ENCODE measurements at regions not wholly inside any gene's neighbourhood (a gene's known extent, or its start where the extent isn't known, plus 50 kb on each side); places are given as distances from the start of the nearest gene placed in this dataset.

DNA sequence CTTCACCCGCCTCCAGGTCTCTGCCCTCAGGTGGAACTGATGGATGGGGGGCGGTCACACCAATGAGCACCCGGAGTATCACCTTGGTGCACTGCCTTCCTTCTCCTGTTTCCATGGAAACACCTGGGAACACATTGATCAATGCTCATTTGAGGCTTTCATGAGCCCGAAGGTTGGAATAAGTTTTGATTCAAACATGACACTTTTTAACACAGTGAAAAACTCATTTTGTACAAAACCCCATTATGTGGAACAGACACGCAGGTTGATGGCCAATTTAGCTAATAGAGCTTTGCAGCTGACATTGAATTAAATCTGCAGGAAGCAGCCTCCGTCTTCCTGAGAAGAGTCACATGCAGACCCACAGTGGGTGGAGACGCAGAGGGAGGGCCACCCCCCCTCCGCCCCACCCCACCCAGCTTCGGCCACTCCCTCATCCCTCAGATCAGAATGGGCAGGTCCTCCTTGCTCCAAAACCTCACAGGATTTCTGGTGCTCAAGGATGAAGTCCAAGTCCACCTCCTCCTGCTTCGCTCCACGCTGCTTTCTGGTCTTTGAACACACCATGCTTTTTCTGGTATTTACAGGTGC is 96.0 kb upstream of the MYCN start:
- TF ChIP-seq POLR2AphosphoS5 (IDR thresholded peaks at IDR 0.05) (no peak), EP300 (IDR thresholded peaks at IDR 0.05) (no peak), POLR2A (IDR thresholded peaks at IDR 0.05) (no peak)
- TF ChIP-seq, protein P1, sequence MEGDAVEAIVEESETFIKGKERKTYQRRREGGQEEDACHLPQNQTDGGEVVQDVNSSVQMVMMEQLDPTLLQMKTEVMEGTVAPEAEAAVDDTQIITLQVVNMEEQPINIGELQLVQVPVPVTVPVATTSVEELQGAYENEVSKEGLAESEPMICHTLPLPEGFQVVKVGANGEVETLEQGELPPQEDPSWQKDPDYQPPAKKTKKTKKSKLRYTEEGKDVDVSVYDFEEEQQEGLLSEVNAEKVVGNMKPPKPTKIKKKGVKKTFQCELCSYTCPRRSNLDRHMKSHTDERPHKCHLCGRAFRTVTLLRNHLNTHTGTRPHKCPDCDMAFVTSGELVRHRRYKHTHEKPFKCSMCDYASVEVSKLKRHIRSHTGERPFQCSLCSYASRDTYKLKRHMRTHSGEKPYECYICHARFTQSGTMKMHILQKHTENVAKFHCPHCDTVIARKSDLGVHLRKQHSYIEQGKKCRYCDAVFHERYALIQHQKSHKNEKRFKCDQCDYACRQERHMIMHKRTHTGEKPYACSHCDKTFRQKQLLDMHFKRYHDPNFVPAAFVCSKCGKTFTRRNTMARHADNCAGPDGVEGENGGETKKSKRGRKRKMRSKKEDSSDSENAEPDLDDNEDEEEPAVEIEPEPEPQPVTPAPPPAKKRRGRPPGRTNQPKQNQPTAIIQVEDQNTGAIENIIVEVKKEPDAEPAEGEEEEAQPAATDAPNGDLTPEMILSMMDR (IDR thresholded peaks at IDR 0.05) = no peak
- WGBS, 2 donors = 59 to 60% methylated on average over 10 to 11 of the region's 11 CpGs
- H3K27me3 ChIP-seq = no peaks in the 10 kb centered on the region

DNA sequence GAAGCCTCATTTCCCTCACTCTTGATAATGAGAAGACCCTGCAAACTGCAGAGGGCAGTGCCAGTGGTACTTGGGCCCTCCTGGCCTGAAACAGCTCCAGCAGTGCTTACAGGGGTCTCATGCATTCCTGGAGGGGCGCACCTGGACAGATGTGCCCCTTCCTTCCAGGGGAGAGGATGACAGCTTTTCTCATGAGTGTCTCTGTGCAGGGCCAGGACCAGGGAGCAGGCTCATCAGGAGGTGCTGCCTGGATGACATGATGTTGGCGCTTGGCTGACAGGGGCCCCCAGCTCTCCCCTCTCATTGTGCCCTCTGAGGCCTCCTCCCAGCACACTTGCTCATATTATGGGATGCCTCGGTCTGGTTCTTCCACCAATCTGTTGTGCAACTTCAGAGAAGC is 95.1 kb upstream of the MYCN start:
- ATAC-seq (ENCODE audit: low FRiP score in 2 of 2) (no peak), DNase-seq (no peak)
- Histone ChIP-seq H3K36me3 (no peaks in the 10 kb centered on the region), H3K4me3 (no peak overlapping the region), H3K9me3 (no peaks in the 10 kb centered on the region), H3K4me1 (no peaks in the 10 kb centered on the region), H3K27ac (no peak overlapping the region), H3K27me3 (no peaks in the 10 kb centered on the region)
- WGBS, 2 donors = 67 to 89% methylated on average over 3 of the region's 3 CpGs
- TF ChIP-seq, protein P1 (IDR thresholded peaks at IDR 0.05) = no peak
- TF ChIP-seq POLR2AphosphoS5 (IDR thresholded peaks at IDR 0.05) (no peak), POLR2A (IDR thresholded peaks at IDR 0.05) (no peak), EP300 (IDR thresholded peaks at IDR 0.05) (no peak)

More for the DNA sequence above, 96.0 kb upstream of the MYCN start:
- Histone ChIP-seq H3K9me3 (no peaks in the 10 kb centered on the region), H3K4me1 (no peaks in the 10 kb centered on the region), H3K27ac (no peak overlapping the region), H3K36me3 (no peaks in the 10 kb centered on the region), H3K4me3 (no peak overlapping the region)
- ATAC-seq (ENCODE audit: low FRiP score in 2 of 2) (no peak), DNase-seq (no peak)

DNA sequence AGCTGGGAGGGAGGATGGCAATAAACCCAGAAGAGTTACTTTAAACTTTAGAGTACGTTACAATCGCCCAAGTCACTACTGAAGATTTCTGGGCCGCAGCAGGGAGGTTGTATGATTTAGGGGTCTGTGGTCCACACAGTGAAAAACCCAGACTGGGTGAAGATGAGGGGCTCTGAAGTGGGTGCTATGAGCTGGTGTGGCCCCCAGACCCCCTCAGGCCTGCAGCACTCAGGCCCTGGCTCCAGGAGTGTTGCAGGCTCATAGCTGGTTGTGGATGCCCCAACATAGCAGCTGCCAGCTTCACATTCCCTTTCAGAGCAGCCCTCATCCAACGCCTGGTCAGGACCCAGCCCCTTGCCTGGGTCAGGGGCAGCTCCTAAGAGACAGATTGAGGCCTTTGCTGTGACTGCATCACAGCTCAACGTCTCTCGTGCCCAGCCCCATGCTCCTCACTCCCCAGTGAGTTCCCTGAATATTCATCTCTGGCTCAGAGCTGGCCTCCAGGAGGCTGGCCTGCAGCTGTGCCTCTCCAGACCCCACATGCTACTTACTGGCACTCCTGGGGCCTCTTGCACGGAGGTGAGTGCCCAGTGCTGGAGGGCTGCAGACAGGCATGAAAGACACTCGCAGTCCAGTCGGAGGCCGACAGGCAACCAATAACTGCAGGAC is 94.5 kb upstream of the MYCN start:
- Histone ChIP-seq H3K4me3 (no peak overlapping the region), H3K27me3 (no peaks in the 10 kb centered on the region), H3K36me3 (no peaks in the 10 kb centered on the region), H3K4me1 (no peaks in the 10 kb centered on the region), H3K9me3 (no peaks in the 10 kb centered on the region), H3K27ac (no peak overlapping the region)
- no peak for DNase-seq
- TF ChIP-seq EP300 (IDR thresholded peaks at IDR 0.05) (no peak), POLR2AphosphoS5 (IDR thresholded peaks at IDR 0.05) (no peak)
- TF ChIP-seq, protein P1 (IDR thresholded peaks at IDR 0.05) = no peak
- ATAC-seq (ENCODE audit: low FRiP score in 2 of 2) = no peak
- 93% methylated on average over 7 to 10 of the region's 10 CpGs for WGBS, 2 donors

DNA sequence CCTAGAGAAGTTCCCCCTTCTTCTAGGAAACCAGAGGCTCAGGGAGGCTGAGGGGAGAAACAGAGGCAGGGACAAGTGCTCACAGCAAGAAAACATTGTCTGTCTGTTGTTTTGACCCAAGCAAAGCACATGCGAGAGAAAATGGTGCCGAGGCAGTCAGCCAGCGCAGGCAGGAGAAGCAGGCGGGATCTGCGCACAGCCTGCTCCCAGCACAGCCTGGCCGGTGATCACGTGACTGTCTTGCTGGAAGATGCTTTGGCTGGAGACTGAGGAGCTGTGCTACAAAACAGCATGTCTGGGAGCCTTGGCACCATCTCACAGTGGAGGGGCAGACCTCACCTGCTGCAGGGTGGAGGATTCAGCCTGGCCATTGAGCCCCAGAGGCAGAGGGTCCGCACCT is 93.7 kb upstream of the MYCN start:
- H3K27ac ChIP-seq = no peak overlapping the region
- no peaks in the 10 kb centered on the region for H3K4me1 ChIP-seq
- 97 to 100% methylated on average over 5 to 8 of the region's 8 CpGs for WGBS, 2 donors
- TF ChIP-seq EP300 (IDR thresholded peaks at IDR 0.05) = no peak
- TF ChIP-seq, protein P1 (IDR thresholded peaks at IDR 0.05) = no peak
- no peak for TF ChIP-seq POLR2A (IDR thresholded peaks at IDR 0.05)
- TF ChIP-seq POLR2AphosphoS5 (IDR thresholded peaks at IDR 0.05) = no peak
- H3K9me3 ChIP-seq = no peaks in the 10 kb centered on the region
- no peaks in the 10 kb centered on the region for H3K27me3 ChIP-seq
- H3K36me3 ChIP-seq = no peaks in the 10 kb centered on the region
- ATAC-seq (ENCODE audit: low FRiP score in 2 of 2) (no peak), DNase-seq (peak in 1 of 2 donors; percentile 41)
- no peak overlapping the region for H3K4me3 ChIP-seq

DNA sequence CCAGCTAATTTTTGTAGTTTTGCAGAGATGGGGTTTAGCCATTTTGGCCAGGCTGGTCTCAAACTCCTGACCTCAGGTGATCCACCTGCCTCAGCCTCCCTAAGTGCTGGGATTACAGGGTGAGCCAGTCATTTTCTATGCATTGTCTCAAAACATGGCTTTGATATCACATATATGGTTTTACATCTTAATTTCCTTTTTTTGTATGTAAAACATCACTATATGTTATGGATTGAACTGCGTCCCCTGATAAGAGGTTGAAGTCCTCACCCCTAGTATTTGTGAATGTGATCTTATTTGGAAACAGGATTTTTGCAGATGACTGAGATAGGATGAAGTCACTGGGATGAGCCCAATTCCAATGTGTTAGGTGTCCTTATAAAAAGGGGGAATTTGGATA is 89.8 kb upstream of the MYCN start:
- DNase-seq (no peak), ATAC-seq (ENCODE audit: low FRiP score in 2 of 2) (no peak)
- no peaks in the 10 kb centered on the region for H3K27me3 ChIP-seq
- no peaks in the 10 kb centered on the region for H3K9me3 ChIP-seq
- no peak overlapping the region for H3K27ac ChIP-seq
- H3K4me1 ChIP-seq = no peaks in the 10 kb centered on the region
- TF ChIP-seq, protein P1 (IDR thresholded peaks at IDR 0.05) = no peak
- TF ChIP-seq EP300 (IDR thresholded peaks at IDR 0.05) (no peak), POLR2A (IDR thresholded peaks at IDR 0.05) (no peak), POLR2AphosphoS5 (IDR thresholded peaks at IDR 0.05) (no peak)
- 95 to 100% methylated on average over 1 of the region's 1 CpG for WGBS, 2 donors
- no peaks in the 10 kb centered on the region for H3K36me3 ChIP-seq
- no peak overlapping the region for H3K4me3 ChIP-seq
